Stromal cell of bone marrow (primary cell): ENCODE measurements at regions not wholly inside any gene's neighbourhood (a gene's known extent, or its start where the extent isn't known, plus 50 kb on each side); places are given as distances from the start of the nearest gene placed in this dataset.
"Not testable (repeated sequence)": the region's sequence is repeated elsewhere in the genome, so short reads cannot be mapped to it uniquely, and the experiment has no call there.

Experiments used
- DNase-seq: peaks from one replicate; pipeline ENCODE4 v3.0.0-alpha.2; 2012; ENCODE audit warnings: low read depth

- DNase-seq: no peak
These were observed 81.4 kb upstream of the ZNF366 start for GRCh38 chr5:72588640-72589039.

- no peak for DNase-seq
These were observed 80.6 kb upstream of the ZNF366 start for GRCh38 chr5:72587661-72588308.

GRCh38 chr5:72586788-72587530, 79.7 kb upstream of the ZNF366 start:
- DNase-seq: no peak

- peak; percentile 70 for DNase-seq
These were observed 77.3 kb upstream of the ZNF366 start for GRCh38 chr5:72584466-72584865.

GRCh38 chr5:72579290-72579689, 72.1 kb upstream of the ZNF366 start:
- not testable (repeated sequence) for DNase-seq

GRCh38 chr5:72572236-72572765, 65.1 kb upstream of the ZNF366 start:
- no peak for DNase-seq

GRCh38 chr5:72569408-72569944, 62.3 kb upstream of the ZNF366 start:
- DNase-seq: no peak

GRCh38 chr5:72566746-72567145, 59.5 kb upstream of the ZNF366 start:
- DNase-seq: no peak

GRCh38 chr5:72565513-72566289, 58.5 kb upstream of the ZNF366 start:
- no peak for DNase-seq

- no peak for DNase-seq
These were observed 55.5 kb upstream of the ZNF366 start for GRCh38 chr5:72562717-72563116.

GRCh38 chr5:72561148-72561972, 54.1 kb upstream of the ZNF366 start:
- no peak for DNase-seq

GRCh38 chr5:72559866-72560766, 52.9 kb upstream of the ZNF366 start:
- DNase-seq: no peak

GRCh38 chr5:72558383-72558782, 51.2 kb upstream of the ZNF366 start:
- DNase-seq: no peak

GRCh38 chr5:72558046-72558336, 50.8 kb upstream of the ZNF366 start:
- no peak for DNase-seq

- DNase-seq: no peak
These were observed 50.2 kb upstream of the ZNF366 start for GRCh38 chr5:72557167-72558045.
